NB4 (cell line): ENCODE measurements at regions not wholly inside any gene's neighbourhood (a gene's known extent, or its start where the extent isn't known, plus 50 kb on each side); places are given as distances from the start of the nearest gene placed in this dataset.

Experiments used
- DNase-seq: peaks from one replicate; pipeline ENCODE4 v3.0.0; 2010; ENCODE audit warnings: low read depth
- H3K4me3 ChIP-seq: one replicate; pipeline ENCODE4 v1.5.1; 2011; ENCODE audit warnings: mild to moderate bottlenecking, low read depth, low read length, moderate library complexity
- CTCF ChIP-seq: IDR thresholded peaks from one replicate; pipeline ENCODE4 v1.5.1; 2012; ENCODE audit warnings: low read depth, low read length
- MAX ChIP-seq: IDR thresholded peaks from 2 replicates; pipeline ENCODE4 v1.6.1; 2011; ENCODE audit warnings: low read depth, low read length
- MYC ChIP-seq: IDR thresholded peaks from 2 replicates; pipeline ENCODE4 v1.6.1; 2011; ENCODE audit warnings: low read depth, low read length
- POLR2A ChIP-seq: IDR thresholded peaks from 2 replicates; pipeline ENCODE4 v1.6.1; 2011; ENCODE audit warnings: mild to moderate bottlenecking; ENCODE audit not compliant: insufficient read length; ENCODE audit errors: extremely low read depth

GRCh38 chr1:187047298-187047697, 218.5 kb downstream of the PLA2G4A start:
- DNase-seq = no peak
- no peak overlapping the region for H3K4me3 ChIP-seq
- TF ChIP-seq POLR2A = no peak

- no peak for TF ChIP-seq POLR2A
- no peak for TF ChIP-seq MYC
- TF ChIP-seq CTCF = peak; percentile 34
- TF ChIP-seq MAX = peak; percentile 48
- H3K4me3 ChIP-seq = no peak overlapping the region
- peak; percentile 52 for DNase-seq
Measured at GRCh38 chr1:187051618-187052232, 223.0 kb downstream of the PLA2G4A start.

GRCh38 chr1:187053876-187054275, 225.1 kb downstream of the PLA2G4A start:
- no peak overlapping the region for H3K4me3 ChIP-seq
- TF ChIP-seq MYC (no peak), CTCF (no peak), MAX (no peak), POLR2A (no peak)
- DNase-seq = no peak

GRCh38 chr1:187054862-187055757, 226.4 kb downstream of the PLA2G4A start:
- no peak overlapping the region for H3K4me3 ChIP-seq
- DNase-seq = no peak
- TF ChIP-seq MYC = no peak
- no peak for TF ChIP-seq MAX
- TF ChIP-seq CTCF = no peak
- no peak for TF ChIP-seq POLR2A

- no peak overlapping the region for H3K4me3 ChIP-seq
- TF ChIP-seq CTCF (no peak), MAX (no peak), MYC (no peak), POLR2A (no peak)
- no peak for DNase-seq
Measured at GRCh38 chr1:187063271-187063670, 234.5 kb downstream of the PLA2G4A start.

GRCh38 chr1:187067160-187067559, 238.4 kb downstream of the PLA2G4A start:
- no peak for DNase-seq
- TF ChIP-seq MAX = no peak

More at GRCh38 chr1:187067160-187067559, 238.4 kb downstream of the PLA2G4A start:
- H3K4me3 ChIP-seq = no peak overlapping the region
